ENCODE measurements at regions not wholly inside any gene's neighbourhood (a gene's known extent, or its start where the extent isn't known, plus 50 kb on each side); places are given as distances from the start of the nearest gene placed in this dataset.

GRCh38 chr4:145295547-145295946 lies 115.2 kb upstream of the OTUD4 start:
- TF ChIP-seq, protein P1, sequence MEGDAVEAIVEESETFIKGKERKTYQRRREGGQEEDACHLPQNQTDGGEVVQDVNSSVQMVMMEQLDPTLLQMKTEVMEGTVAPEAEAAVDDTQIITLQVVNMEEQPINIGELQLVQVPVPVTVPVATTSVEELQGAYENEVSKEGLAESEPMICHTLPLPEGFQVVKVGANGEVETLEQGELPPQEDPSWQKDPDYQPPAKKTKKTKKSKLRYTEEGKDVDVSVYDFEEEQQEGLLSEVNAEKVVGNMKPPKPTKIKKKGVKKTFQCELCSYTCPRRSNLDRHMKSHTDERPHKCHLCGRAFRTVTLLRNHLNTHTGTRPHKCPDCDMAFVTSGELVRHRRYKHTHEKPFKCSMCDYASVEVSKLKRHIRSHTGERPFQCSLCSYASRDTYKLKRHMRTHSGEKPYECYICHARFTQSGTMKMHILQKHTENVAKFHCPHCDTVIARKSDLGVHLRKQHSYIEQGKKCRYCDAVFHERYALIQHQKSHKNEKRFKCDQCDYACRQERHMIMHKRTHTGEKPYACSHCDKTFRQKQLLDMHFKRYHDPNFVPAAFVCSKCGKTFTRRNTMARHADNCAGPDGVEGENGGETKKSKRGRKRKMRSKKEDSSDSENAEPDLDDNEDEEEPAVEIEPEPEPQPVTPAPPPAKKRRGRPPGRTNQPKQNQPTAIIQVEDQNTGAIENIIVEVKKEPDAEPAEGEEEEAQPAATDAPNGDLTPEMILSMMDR (IDR thresholded peaks at IDR 0.05; ENCODE audit: poor library complexity), result no peak
- TF ChIP-seq EZH2phosphoT487 (IDR thresholded peaks at IDR 0.05; ENCODE audit: low read depth, severe bottlenecking, unreplicated experiment), result no peak

All from hepatocyte (in vitro differentiated cells).